ENCODE measurements at regions not wholly inside any gene's neighbourhood (a gene's known extent, or its start where the extent isn't known, plus 50 kb on each side); places are given as distances from the start of the nearest gene placed in this dataset.

GRCh38 chr5:61609840-61610677 lies 278.0 kb downstream of the ZSWIM6 start:
- no peak overlapping the region for H3K27ac ChIP-seq (ENCODE audit: low read depth in 1 of 3, low read length in 2 of 3)
- DNase-seq = no peak
- FAIRE-seq = no peak
- H3K4me1 ChIP-seq (ENCODE audit: control insufficient read depth in 3 of 3, insufficient read depth in 2 of 3, low read depth in 1 of 3, low read length in 2 of 3) = no peaks in the 10 kb centered on the region
- no peaks in the 10 kb centered on the region for H3K36me3 ChIP-seq (ENCODE audit: control insufficient read depth in 3 of 3, insufficient read depth in 2 of 3, low read depth in 1 of 3, low read length in 3 of 3)
- H3K4me3 ChIP-seq (ENCODE audit: low read depth in 1 of 3, low read length in 3 of 3) = no peak overlapping the region
- 76 to 91% (median 83%) methylated on average over 9 of the region's 9 CpGs for WGBS, 3 donors
- no peaks in the 10 kb centered on the region for H3K27me3 ChIP-seq (ENCODE audit: control insufficient read depth in 3 of 3, insufficient read depth in 3 of 3, low read length in 3 of 3)
- H3K9me3 ChIP-seq (ENCODE audit: control insufficient read depth in 2 of 2, insufficient read depth in 1 of 2, low read depth in 1 of 2, low read length in 1 of 2) = no peaks in the 10 kb centered on the region

- no peaks in the 10 kb centered on the region for H3K4me1 ChIP-seq (ENCODE audit: control insufficient read depth in 3 of 3, insufficient read depth in 2 of 3, low read depth in 1 of 3, low read length in 2 of 3)
- H3K9me3 ChIP-seq (ENCODE audit: control insufficient read depth in 2 of 2, insufficient read depth in 1 of 2, low read depth in 1 of 2, low read length in 1 of 2) = no peaks in the 10 kb centered on the region
- 86 to 92% (median 89%) methylated on average over 7 of the region's 7 CpGs for WGBS, 3 donors
- DNase-seq (no peak), FAIRE-seq (no peak)
- no peaks in the 10 kb centered on the region for H3K36me3 ChIP-seq (ENCODE audit: control insufficient read depth in 3 of 3, insufficient read depth in 2 of 3, low read depth in 1 of 3, low read length in 3 of 3)
- H3K27me3 ChIP-seq (ENCODE audit: control insufficient read depth in 3 of 3, insufficient read depth in 3 of 3, low read length in 3 of 3) = no peaks in the 10 kb centered on the region
- no peak overlapping the region for H3K4me3 ChIP-seq (ENCODE audit: low read depth in 1 of 3, low read length in 3 of 3)
- no peak overlapping the region for H3K27ac ChIP-seq (ENCODE audit: low read depth in 1 of 3, low read length in 2 of 3)
Measured at GRCh38 chr5:61610678-61611024, 278.6 kb downstream of the ZSWIM6 start.

GRCh38 chr5:61612431-61612830 lies 280.4 kb downstream of the ZSWIM6 start:
- Histone ChIP-seq H3K36me3 (ENCODE audit: control insufficient read depth in 3 of 3, insufficient read depth in 2 of 3, low read depth in 1 of 3, low read length in 3 of 3) (no peaks in the 10 kb centered on the region), H3K27ac (ENCODE audit: low read depth in 1 of 3, low read length in 2 of 3) (no peak overlapping the region), H3K9me3 (ENCODE audit: control insufficient read depth in 2 of 2, insufficient read depth in 1 of 2, low read depth in 1 of 2, low read length in 1 of 2) (no peaks in the 10 kb centered on the region), H3K4me3 (ENCODE audit: low read depth in 1 of 3, low read length in 3 of 3) (no peak overlapping the region), H3K4me1 (ENCODE audit: control insufficient read depth in 3 of 3, insufficient read depth in 2 of 3, low read depth in 1 of 3, low read length in 2 of 3) (no peaks in the 10 kb centered on the region), H3K27me3 (ENCODE audit: control insufficient read depth in 3 of 3, insufficient read depth in 3 of 3, low read length in 3 of 3) (no peaks in the 10 kb centered on the region)
- whole genome bisulfite sequencing, 3 donors = 76 to 80% (median 80%) methylated on average over 8 of the region's 8 CpGs
- FAIRE-seq (no peak), DNase-seq (no peak)

- Histone ChIP-seq H3K36me3 (ENCODE audit: control insufficient read depth in 3 of 3, insufficient read depth in 2 of 3, low read depth in 1 of 3, low read length in 3 of 3) (no peaks in the 10 kb centered on the region), H3K27me3 (ENCODE audit: control insufficient read depth in 3 of 3, insufficient read depth in 3 of 3, low read length in 3 of 3) (no peaks in the 10 kb centered on the region), H3K4me1 (ENCODE audit: control insufficient read depth in 3 of 3, insufficient read depth in 2 of 3, low read depth in 1 of 3, low read length in 2 of 3) (no peaks in the 10 kb centered on the region), H3K4me3 (ENCODE audit: low read depth in 1 of 3, low read length in 3 of 3) (no peak overlapping the region), H3K27ac (ENCODE audit: low read depth in 1 of 3, low read length in 2 of 3) (no peak overlapping the region), H3K9me3 (ENCODE audit: control insufficient read depth in 2 of 2, insufficient read depth in 1 of 2, low read depth in 1 of 2, low read length in 1 of 2) (no peaks in the 10 kb centered on the region)
- FAIRE-seq (no peak), DNase-seq (no peak)
- WGBS, 3 donors = 48 to 65% (median 58%) methylated on average over 6 of the region's 6 CpGs
Measured at GRCh38 chr5:61613679-61614078, 281.6 kb downstream of the ZSWIM6 start.

GRCh38 chr5:61614606-61615005 lies 282.5 kb downstream of the ZSWIM6 start:
- DNase-seq (no peak), FAIRE-seq (no peak)
- no peaks in the 10 kb centered on the region for H3K4me1 ChIP-seq (ENCODE audit: control insufficient read depth in 3 of 3, insufficient read depth in 2 of 3, low read depth in 1 of 3, low read length in 2 of 3)
- no peaks in the 10 kb centered on the region for H3K27me3 ChIP-seq (ENCODE audit: control insufficient read depth in 3 of 3, insufficient read depth in 3 of 3, low read length in 3 of 3)
- H3K27ac ChIP-seq (ENCODE audit: low read depth in 1 of 3, low read length in 2 of 3) = no peak overlapping the region
- H3K36me3 ChIP-seq (ENCODE audit: control insufficient read depth in 3 of 3, insufficient read depth in 2 of 3, low read depth in 1 of 3, low read length in 3 of 3) = no peaks in the 10 kb centered on the region
- H3K4me3 ChIP-seq (ENCODE audit: low read depth in 1 of 3, low read length in 3 of 3) = no peak overlapping the region
- no peaks in the 10 kb centered on the region for H3K9me3 ChIP-seq (ENCODE audit: control insufficient read depth in 2 of 2, insufficient read depth in 1 of 2, low read depth in 1 of 2, low read length in 1 of 2)
- 68 to 88% (median 74%) methylated on average over 3 of the region's 3 CpGs for WGBS, 3 donors

GRCh38 chr5:61617039-61617438 lies 285.0 kb downstream of the ZSWIM6 start:
- Histone ChIP-seq H3K27ac (ENCODE audit: low read depth in 1 of 3, low read length in 2 of 3) (no peak overlapping the region), H3K36me3 (ENCODE audit: control insufficient read depth in 3 of 3, insufficient read depth in 2 of 3, low read depth in 1 of 3, low read length in 3 of 3) (no peaks in the 10 kb centered on the region), H3K9me3 (ENCODE audit: control insufficient read depth in 2 of 2, insufficient read depth in 1 of 2, low read depth in 1 of 2, low read length in 1 of 2) (no peaks in the 10 kb centered on the region), H3K4me1 (ENCODE audit: control insufficient read depth in 3 of 3, insufficient read depth in 2 of 3, low read depth in 1 of 3, low read length in 2 of 3) (no peaks in the 10 kb centered on the region), H3K4me3 (ENCODE audit: low read depth in 1 of 3, low read length in 3 of 3) (no peak overlapping the region), H3K27me3 (ENCODE audit: control insufficient read depth in 3 of 3, insufficient read depth in 3 of 3, low read length in 3 of 3) (no peaks in the 10 kb centered on the region)
- no peak for DNase-seq
- FAIRE-seq = no peak
- 87 to 94% (median 88%) methylated on average over 3 of the region's 3 CpGs for WGBS, 3 donors

GRCh38 chr5:61617995-61618525 lies 286.0 kb downstream of the ZSWIM6 start:
- no peak for DNase-seq
- Histone ChIP-seq H3K9me3 (ENCODE audit: control insufficient read depth in 2 of 2, insufficient read depth in 1 of 2, low read depth in 1 of 2, low read length in 1 of 2) (no peaks in the 10 kb centered on the region), H3K27me3 (ENCODE audit: control insufficient read depth in 3 of 3, insufficient read depth in 3 of 3, low read length in 3 of 3) (no peaks in the 10 kb centered on the region), H3K27ac (ENCODE audit: low read depth in 1 of 3, low read length in 2 of 3) (no peak overlapping the region), H3K4me1 (ENCODE audit: control insufficient read depth in 3 of 3, insufficient read depth in 2 of 3, low read depth in 1 of 3, low read length in 2 of 3) (no peaks in the 10 kb centered on the region), H3K36me3 (ENCODE audit: control insufficient read depth in 3 of 3, insufficient read depth in 2 of 3, low read depth in 1 of 3, low read length in 3 of 3) (no peaks in the 10 kb centered on the region), H3K4me3 (ENCODE audit: low read depth in 1 of 3, low read length in 3 of 3) (no peak overlapping the region)
- WGBS, 3 donors = 71 to 88% (median 84%) methylated on average over 2 of the region's 2 CpGs
- FAIRE-seq = no peak

GRCh38 chr5:61618577-61618976 lies 286.5 kb downstream of the ZSWIM6 start:
- FAIRE-seq (no peak), DNase-seq (no peak)
- WGBS, 3 donors = 85 to 94% (median 90%) methylated on average over 4 of the region's 4 CpGs
- Histone ChIP-seq H3K9me3 (ENCODE audit: control insufficient read depth in 2 of 2, insufficient read depth in 1 of 2, low read depth in 1 of 2, low read length in 1 of 2) (no peaks in the 10 kb centered on the region), H3K4me3 (ENCODE audit: low read depth in 1 of 3, low read length in 3 of 3) (no peak overlapping the region), H3K27me3 (ENCODE audit: control insufficient read depth in 3 of 3, insufficient read depth in 3 of 3, low read length in 3 of 3) (no peaks in the 10 kb centered on the region), H3K36me3 (ENCODE audit: control insufficient read depth in 3 of 3, insufficient read depth in 2 of 3, low read depth in 1 of 3, low read length in 3 of 3) (no peaks in the 10 kb centered on the region), H3K27ac (ENCODE audit: low read depth in 1 of 3, low read length in 2 of 3) (no peak overlapping the region), H3K4me1 (ENCODE audit: control insufficient read depth in 3 of 3, insufficient read depth in 2 of 3, low read depth in 1 of 3, low read length in 2 of 3) (no peaks in the 10 kb centered on the region)

- DNase-seq (no peak), FAIRE-seq (no peak)
- Histone ChIP-seq H3K4me3 (ENCODE audit: low read depth in 1 of 3, low read length in 3 of 3) (no peak overlapping the region), H3K27ac (ENCODE audit: low read depth in 1 of 3, low read length in 2 of 3) (no peak overlapping the region), H3K4me1 (ENCODE audit: control insufficient read depth in 3 of 3, insufficient read depth in 2 of 3, low read depth in 1 of 3, low read length in 2 of 3) (no peaks in the 10 kb centered on the region), H3K36me3 (ENCODE audit: control insufficient read depth in 3 of 3, insufficient read depth in 2 of 3, low read depth in 1 of 3, low read length in 3 of 3) (no peaks in the 10 kb centered on the region), H3K27me3 (ENCODE audit: control insufficient read depth in 3 of 3, insufficient read depth in 3 of 3, low read length in 3 of 3) (no peaks in the 10 kb centered on the region), H3K9me3 (ENCODE audit: control insufficient read depth in 2 of 2, insufficient read depth in 1 of 2, low read depth in 1 of 2, low read length in 1 of 2) (no peaks in the 10 kb centered on the region)
- 80 to 86% (median 83%) methylated on average over 3 of the region's 3 CpGs for WGBS, 3 donors
Measured at GRCh38 chr5:61619289-61619688, 287.2 kb downstream of the ZSWIM6 start.

All from small intestine (tissue), 7 donors.